H1 (cell line): ENCODE measurements at regions not wholly inside any gene's neighbourhood (a gene's known extent, or its start where the extent isn't known, plus 50 kb on each side); places are given as distances from the start of the nearest gene placed in this dataset.

Source experiments
- BCL11A ChIP-seq, 2 experiments: IDR thresholded peaks; one replicate each; pipeline ENCODE4 v1.6.1; 2011; ENCODE audit warnings: low read depth in 2 of 2, low read length in 2 of 2, mild to moderate bottlenecking in 2 of 2
- FOSL1 ChIP-seq: IDR thresholded peaks from 2 replicates; pipeline ENCODE4 v1.6.1; 2011; ENCODE audit warnings: mild to moderate bottlenecking, low read depth, low read length, moderate library complexity; ENCODE audit not compliant: insufficient read depth
- HDAC2 ChIP-seq, 2 experiments: fragments of 300-600 bp in 1 of 2; sonication (generic) in 1 of 2; IDR thresholded peaks; 2 replicates each; pipeline ENCODE4 v1.6.1; 2011 to 2012; ENCODE audit warnings: low read depth in 2 of 2, low read length in 2 of 2, mild to moderate bottlenecking in 2 of 2, moderate library complexity in 2 of 2, borderline replicate concordance in 1 of 2, inconsistent platforms in 1 of 2
- HDAC6 ChIP-seq: IDR thresholded peaks from one replicate; pipeline ENCODE4 v1.7.1; 2012; ENCODE audit warnings: low read depth, mild to moderate bottlenecking, inconsistent platforms, low read length, moderate library complexity
- JUND ChIP-seq: IDR thresholded peaks from 2 replicates; pipeline ENCODE4 v1.6.1; 2011; ENCODE audit warnings: mild to moderate bottlenecking, improper control_type of control experiment, low read length
- KDM4A ChIP-seq: IDR thresholded peaks from one replicate; pipeline ENCODE4 v1.7.1; 2012; ENCODE audit warnings: low read depth, mild to moderate bottlenecking, moderate library complexity, low read length, inconsistent platforms; ENCODE audit not compliant: severe bottlenecking
- NRF1 ChIP-seq: IDR thresholded peaks from 2 replicates; pipeline ENCODE4 v1.6.1; 2011; ENCODE audit warnings: mild to moderate bottlenecking, low read depth, low read length, improper control_type of control experiment
- RNF2 ChIP-seq: fragments of 200-900, 300-1000 bp; sonication (generic); IDR thresholded peaks from 2 replicates; pipeline ENCODE4 v1.7.1; 2016; ENCODE audit warnings: borderline replicate concordance, low read depth, mild to moderate bottlenecking, antibody characterized with exemption, low read length; ENCODE audit not compliant: poor library complexity, severe bottlenecking; ENCODE audit errors: missing control alignments
- SP4 ChIP-seq: IDR thresholded peaks from 2 replicates; pipeline ENCODE4 v1.6.1; 2012; ENCODE audit warnings: low read length, inconsistent platforms
- SRF ChIP-seq: IDR thresholded peaks from 2 replicates; pipeline ENCODE4 v1.6.1; 2011; ENCODE audit warnings: mild to moderate bottlenecking, low read depth, low read length, moderate library complexity
- TF ChIP-seq, protein P1 (sequence below): fragments of 300-600 bp; sonication (generic); IDR thresholded peaks from 2 replicates; pipeline ENCODE4 v1.7.1; 2012; ENCODE audit warnings: low read length, moderate library complexity, mild to moderate bottlenecking, inconsistent platforms; ENCODE audit not compliant: insufficient replicate concordance
- TF ChIP-seq, protein P2 (sequence below): IDR thresholded peaks from 2 replicates; pipeline ENCODE4 v1.6.1; 2012; ENCODE audit warnings: inconsistent platforms

DNA sequence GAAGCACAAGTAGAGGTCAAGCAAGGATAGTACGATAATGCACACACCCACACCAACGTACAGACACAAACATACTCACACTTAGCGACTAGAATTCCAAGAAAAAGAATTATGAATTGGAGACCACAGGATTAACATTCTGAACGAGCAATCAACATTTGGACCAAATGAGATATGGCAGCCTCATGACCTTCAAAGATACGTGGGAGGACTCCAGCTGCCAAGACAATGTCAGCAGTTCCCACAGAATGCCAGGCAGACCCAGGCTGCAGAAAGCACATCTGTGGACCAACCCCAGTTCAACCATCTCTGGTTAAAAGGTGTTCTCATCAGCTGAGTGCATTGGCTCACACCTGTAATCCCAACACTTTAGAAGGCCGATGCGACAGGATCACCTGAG is 187.6 kb upstream of the GRAMD2B start (continued):
- TF ChIP-seq, protein P1, sequence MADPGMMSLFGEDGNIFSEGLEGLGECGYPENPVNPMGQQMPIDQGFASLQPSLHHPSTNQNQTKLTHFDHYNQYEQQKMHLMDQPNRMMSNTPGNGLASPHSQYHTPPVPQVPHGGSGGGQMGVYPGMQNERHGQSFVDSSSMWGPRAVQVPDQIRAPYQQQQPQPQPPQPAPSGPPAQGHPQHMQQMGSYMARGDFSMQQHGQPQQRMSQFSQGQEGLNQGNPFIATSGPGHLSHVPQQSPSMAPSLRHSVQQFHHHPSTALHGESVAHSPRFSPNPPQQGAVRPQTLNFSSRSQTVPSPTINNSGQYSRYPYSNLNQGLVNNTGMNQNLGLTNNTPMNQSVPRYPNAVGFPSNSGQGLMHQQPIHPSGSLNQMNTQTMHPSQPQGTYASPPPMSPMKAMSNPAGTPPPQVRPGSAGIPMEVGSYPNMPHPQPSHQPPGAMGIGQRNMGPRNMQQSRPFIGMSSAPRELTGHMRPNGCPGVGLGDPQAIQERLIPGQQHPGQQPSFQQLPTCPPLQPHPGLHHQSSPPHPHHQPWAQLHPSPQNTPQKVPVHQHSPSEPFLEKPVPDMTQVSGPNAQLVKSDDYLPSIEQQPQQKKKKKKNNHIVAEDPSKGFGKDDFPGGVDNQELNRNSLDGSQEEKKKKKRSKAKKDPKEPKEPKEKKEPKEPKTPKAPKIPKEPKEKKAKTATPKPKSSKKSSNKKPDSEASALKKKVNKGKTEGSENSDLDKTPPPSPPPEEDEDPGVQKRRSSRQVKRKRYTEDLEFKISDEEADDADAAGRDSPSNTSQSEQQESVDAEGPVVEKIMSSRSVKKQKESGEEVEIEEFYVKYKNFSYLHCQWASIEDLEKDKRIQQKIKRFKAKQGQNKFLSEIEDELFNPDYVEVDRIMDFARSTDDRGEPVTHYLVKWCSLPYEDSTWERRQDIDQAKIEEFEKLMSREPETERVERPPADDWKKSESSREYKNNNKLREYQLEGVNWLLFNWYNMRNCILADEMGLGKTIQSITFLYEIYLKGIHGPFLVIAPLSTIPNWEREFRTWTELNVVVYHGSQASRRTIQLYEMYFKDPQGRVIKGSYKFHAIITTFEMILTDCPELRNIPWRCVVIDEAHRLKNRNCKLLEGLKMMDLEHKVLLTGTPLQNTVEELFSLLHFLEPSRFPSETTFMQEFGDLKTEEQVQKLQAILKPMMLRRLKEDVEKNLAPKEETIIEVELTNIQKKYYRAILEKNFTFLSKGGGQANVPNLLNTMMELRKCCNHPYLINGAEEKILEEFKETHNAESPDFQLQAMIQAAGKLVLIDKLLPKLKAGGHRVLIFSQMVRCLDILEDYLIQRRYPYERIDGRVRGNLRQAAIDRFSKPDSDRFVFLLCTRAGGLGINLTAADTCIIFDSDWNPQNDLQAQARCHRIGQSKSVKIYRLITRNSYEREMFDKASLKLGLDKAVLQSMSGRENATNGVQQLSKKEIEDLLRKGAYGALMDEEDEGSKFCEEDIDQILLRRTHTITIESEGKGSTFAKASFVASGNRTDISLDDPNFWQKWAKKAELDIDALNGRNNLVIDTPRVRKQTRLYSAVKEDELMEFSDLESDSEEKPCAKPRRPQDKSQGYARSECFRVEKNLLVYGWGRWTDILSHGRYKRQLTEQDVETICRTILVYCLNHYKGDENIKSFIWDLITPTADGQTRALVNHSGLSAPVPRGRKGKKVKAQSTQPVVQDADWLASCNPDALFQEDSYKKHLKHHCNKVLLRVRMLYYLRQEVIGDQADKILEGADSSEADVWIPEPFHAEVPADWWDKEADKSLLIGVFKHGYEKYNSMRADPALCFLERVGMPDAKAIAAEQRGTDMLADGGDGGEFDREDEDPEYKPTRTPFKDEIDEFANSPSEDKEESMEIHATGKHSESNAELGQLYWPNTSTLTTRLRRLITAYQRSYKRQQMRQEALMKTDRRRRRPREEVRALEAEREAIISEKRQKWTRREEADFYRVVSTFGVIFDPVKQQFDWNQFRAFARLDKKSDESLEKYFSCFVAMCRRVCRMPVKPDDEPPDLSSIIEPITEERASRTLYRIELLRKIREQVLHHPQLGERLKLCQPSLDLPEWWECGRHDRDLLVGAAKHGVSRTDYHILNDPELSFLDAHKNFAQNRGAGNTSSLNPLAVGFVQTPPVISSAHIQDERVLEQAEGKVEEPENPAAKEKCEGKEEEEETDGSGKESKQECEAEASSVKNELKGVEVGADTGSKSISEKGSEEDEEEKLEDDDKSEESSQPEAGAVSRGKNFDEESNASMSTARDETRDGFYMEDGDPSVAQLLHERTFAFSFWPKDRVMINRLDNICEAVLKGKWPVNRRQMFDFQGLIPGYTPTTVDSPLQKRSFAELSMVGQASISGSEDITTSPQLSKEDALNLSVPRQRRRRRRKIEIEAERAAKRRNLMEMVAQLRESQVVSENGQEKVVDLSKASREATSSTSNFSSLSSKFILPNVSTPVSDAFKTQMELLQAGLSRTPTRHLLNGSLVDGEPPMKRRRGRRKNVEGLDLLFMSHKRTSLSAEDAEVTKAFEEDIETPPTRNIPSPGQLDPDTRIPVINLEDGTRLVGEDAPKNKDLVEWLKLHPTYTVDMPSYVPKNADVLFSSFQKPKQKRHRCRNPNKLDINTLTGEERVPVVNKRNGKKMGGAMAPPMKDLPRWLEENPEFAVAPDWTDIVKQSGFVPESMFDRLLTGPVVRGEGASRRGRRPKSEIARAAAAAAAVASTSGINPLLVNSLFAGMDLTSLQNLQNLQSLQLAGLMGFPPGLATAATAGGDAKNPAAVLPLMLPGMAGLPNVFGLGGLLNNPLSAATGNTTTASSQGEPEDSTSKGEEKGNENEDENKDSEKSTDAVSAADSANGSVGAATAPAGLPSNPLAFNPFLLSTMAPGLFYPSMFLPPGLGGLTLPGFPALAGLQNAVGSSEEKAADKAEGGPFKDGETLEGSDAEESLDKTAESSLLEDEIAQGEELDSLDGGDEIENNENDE: no peak
- TF ChIP-seq NRF1: no peak
- no peak for TF ChIP-seq RNF2
- TF ChIP-seq HDAC6: no peak
- no peak for TF ChIP-seq SP4
- TF ChIP-seq KDM4A: no peak
- TF ChIP-seq FOSL1: no peak
- TF ChIP-seq BCL11A (IDR thresholded peaks at IDR 0.05; ENCODE audit: low read depth in 2 of 2, low read length in 2 of 2): no peak
- no peak for TF ChIP-seq SRF
- no peak for TF ChIP-seq HDAC2 (IDR thresholded peaks at IDR 0.05; ENCODE audit: borderline replicate concordance in 1 of 2, low read depth in 2 of 2, low read length in 2 of 2)
- TF ChIP-seq JUND: no peak
- TF ChIP-seq, protein P2, sequence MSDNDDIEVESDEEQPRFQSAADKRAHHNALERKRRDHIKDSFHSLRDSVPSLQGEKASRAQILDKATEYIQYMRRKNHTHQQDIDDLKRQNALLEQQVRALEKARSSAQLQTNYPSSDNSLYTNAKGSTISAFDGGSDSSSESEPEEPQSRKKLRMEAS: no peak
